Stomach (tissue), 8 donors: ENCODE measurements at regions not wholly inside any gene's neighbourhood (a gene's known extent, or its start where the extent isn't known, plus 50 kb on each side); places are given as distances from the start of the nearest gene placed in this dataset.

ENCODE experiments used
- DNase-seq, 2 donors: peaks; one replicate each; pipeline versions ENCODE4 v3.0.0 to v3.0.0-alpha.2; 2013 to 2019
- H3K27ac ChIP-seq, 5 donors: fragments of 200-600 bp in 4 of 5; sonication (generic) in 4 of 5; one replicate each; pipeline ENCODE4 v1.5.1; 2013 to 2019; ENCODE audit warnings: mild to moderate bottlenecking in 1 of 5, moderate library complexity in 1 of 5
- H3K27me3 ChIP-seq, 3 donors: fragments of 200-600 bp; sonication (generic); one replicate each; pipeline ENCODE4 v1.5.1; 2017 to 2019; ENCODE audit warnings: mixed run types in 1 of 3
- H3K36me3 ChIP-seq, 4 donors: fragments of 200-600 bp; sonication (generic); 1 replicate in 3 of 4; 2 replicates in 1 of 4; pipeline ENCODE4 v1.5.1; 2016 to 2019
- H3K4me1 ChIP-seq, 4 donors: fragments of 200-600 bp; sonication (generic); one replicate each; pipeline ENCODE4 v1.5.1; 2016 to 2019
- H3K4me3 ChIP-seq, 4 donors: fragments of 200-600 bp; sonication (generic) in 3 of 4; one replicate each; pipeline ENCODE4 v1.5.1; 2016 to 2019; ENCODE audit warnings: mild to moderate bottlenecking in 1 of 4
- H3K9me3 ChIP-seq, 4 donors: fragments of 200-600 bp; sonication (generic); one replicate each; pipeline ENCODE4 v1.5.1; 2016 to 2019
- EP300 ChIP-seq: sonication (generic); formaldehyde crosslinking; IDR thresholded peaks from one replicate; pipeline ENCODE4 v1.6.1; 2017; ENCODE audit warnings: antibody characterized with exemption
- POLR2A ChIP-seq, 4 donors: fragments of 450-650 bp; IDR thresholded peaks; one replicate each; pipeline ENCODE4 v1.6.1; 2016; ENCODE audit warnings: antibody characterized with exemption in 4 of 4, control low read depth in 2 of 4, mild to moderate bottlenecking in 1 of 4, moderate library complexity in 1 of 4
- POLR2AphosphoS5 ChIP-seq, 3 donors: sonication (generic); formaldehyde crosslinking; IDR thresholded peaks; one replicate each; pipeline ENCODE4 v1.6.1; 2016; ENCODE audit warnings: antibody characterized with exemption in 3 of 3
- WGBS, 5 donors: extraction: QIAGEN DNeasy Blood & Tissue Kit in 3 of 5; methylation state at CpG; one replicate each; pipeline versions ENCODE4 v1.1.5 to v1.1.7; 2013 to 2018; 5-methylcytosine and 5-hydroxymethylcytosine counted together
- intact Hi-C: fragments of 100-400 bp; cut with DNase I; formaldehyde crosslinking; loops from one replicate; pipeline ENCODE4 v1.15.1; 2023; ENCODE audit warnings: low total_unique reads
- TF ChIP-seq, protein P1 (sequence below), 7 experiments: fragments of 450-650 bp in 4 of 7; fragments of 200-600 bp in 3 of 7; sonication (generic) in 3 of 7; IDR thresholded peaks; one replicate each; pipeline ENCODE4 v1.5.1; 2016 to 2019; ENCODE audit warnings: antibody characterized with exemption in 7 of 7, control low read depth in 2 of 7, mild to moderate bottlenecking in 1 of 7
- donor health status: healthy with polysubstance abuse.
- donor health status: Bipolar disorder and iron deficiency.
- donor health status: healthy.

- Histone ChIP-seq H3K4me1 (peaks cover 4 to 25% (median 15%) of the 10 kb centered on the region in 4 donors), H3K9me3 (no peaks in the 10 kb centered on the region), H3K27me3 (no peaks in the 10 kb centered on the region), H3K36me3 (no peaks in the 10 kb centered on the region), H3K4me3 (no peak overlapping the region), H3K27ac (no peak overlapping the region)
- DNase-seq, result no peak
- WGBS, 5 donors, result 76 to 91% (median 84%) methylated on average over 4 of the region's 4 CpGs
- TF ChIP-seq, protein P1, sequence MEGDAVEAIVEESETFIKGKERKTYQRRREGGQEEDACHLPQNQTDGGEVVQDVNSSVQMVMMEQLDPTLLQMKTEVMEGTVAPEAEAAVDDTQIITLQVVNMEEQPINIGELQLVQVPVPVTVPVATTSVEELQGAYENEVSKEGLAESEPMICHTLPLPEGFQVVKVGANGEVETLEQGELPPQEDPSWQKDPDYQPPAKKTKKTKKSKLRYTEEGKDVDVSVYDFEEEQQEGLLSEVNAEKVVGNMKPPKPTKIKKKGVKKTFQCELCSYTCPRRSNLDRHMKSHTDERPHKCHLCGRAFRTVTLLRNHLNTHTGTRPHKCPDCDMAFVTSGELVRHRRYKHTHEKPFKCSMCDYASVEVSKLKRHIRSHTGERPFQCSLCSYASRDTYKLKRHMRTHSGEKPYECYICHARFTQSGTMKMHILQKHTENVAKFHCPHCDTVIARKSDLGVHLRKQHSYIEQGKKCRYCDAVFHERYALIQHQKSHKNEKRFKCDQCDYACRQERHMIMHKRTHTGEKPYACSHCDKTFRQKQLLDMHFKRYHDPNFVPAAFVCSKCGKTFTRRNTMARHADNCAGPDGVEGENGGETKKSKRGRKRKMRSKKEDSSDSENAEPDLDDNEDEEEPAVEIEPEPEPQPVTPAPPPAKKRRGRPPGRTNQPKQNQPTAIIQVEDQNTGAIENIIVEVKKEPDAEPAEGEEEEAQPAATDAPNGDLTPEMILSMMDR (IDR thresholded peaks at IDR 0.05), result no peak
- TF ChIP-seq POLR2A (IDR thresholded peaks at IDR 0.05), result no peak
- TF ChIP-seq POLR2AphosphoS5 (IDR thresholded peaks at IDR 0.05), result no peak
- no peak for TF ChIP-seq EP300
- intact Hi-C loops, result no loop called here
Observed at GRCh38 chr13:44172281-44172810, 201.3 kb upstream of the SERP2 start.

- DNase-seq, result peak; percentile 34 to 46
- 22 to 52% (median 41%) methylated on average over 2 to 3 of the region's 3 CpGs for WGBS, 5 donors
- TF ChIP-seq EP300, result no peak
- peak in 1 of 3 donors; percentile 33 for TF ChIP-seq POLR2AphosphoS5 (IDR thresholded peaks at IDR 0.05)
- Histone ChIP-seq H3K4me3 (no peak overlapping the region), H3K36me3 (no peaks in the 10 kb centered on the region), H3K4me1 (peaks cover 4 to 25% (median 15%) of the 10 kb centered on the region in 4 donors), H3K27ac (peak overlapping the region in 3 of 5 donors; percentile 4 to 58 (median 23)), H3K27me3 (no peaks in the 10 kb centered on the region), H3K9me3 (no peaks in the 10 kb centered on the region)
- intact Hi-C loops, result no loop called here
Observed at GRCh38 chr13:44174769-44175425, 198.7 kb upstream of the SERP2 start.

DNA sequence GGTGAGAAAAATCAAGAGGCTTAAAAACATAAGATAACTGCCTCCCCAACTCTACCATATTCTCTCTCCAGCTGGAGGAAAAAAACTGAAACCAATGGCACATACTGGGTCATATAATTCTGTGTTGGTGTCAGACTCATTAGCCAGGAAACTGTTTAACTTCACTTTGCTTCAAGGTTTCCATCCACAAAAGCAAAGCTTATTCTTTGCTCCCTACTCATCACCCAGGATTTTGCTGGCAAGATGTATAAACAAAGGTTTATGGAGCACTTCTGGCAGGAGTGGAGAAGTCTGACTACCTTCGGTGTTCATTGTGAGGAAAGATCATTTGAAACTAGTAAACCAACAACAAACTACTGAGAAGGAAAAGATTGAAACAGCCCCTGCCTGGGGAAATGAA lies 197.5 kb upstream of the SERP2 start:
- Histone ChIP-seq H3K27me3 (no peaks in the 10 kb centered on the region), H3K9me3 (no peaks in the 10 kb centered on the region), H3K36me3 (no peaks in the 10 kb centered on the region), H3K4me1 (peaks cover 4 to 25% (median 15%) of the 10 kb centered on the region in 4 donors), H3K4me3 (no peak overlapping the region), H3K27ac (peak overlapping the region in 1 of 5 donors; percentile 23)
- TF ChIP-seq POLR2A (IDR thresholded peaks at IDR 0.05) (no peak), POLR2AphosphoS5 (IDR thresholded peaks at IDR 0.05) (no peak), EP300 (no peak)
- TF ChIP-seq, protein P1 (IDR thresholded peaks at IDR 0.05), result no peak
- WGBS, 5 donors, result no CpG with 5 or more reads among the region's 1 CpG
- DNase-seq, result no peak
- intact Hi-C loops, result no loop called here

- no peaks in the 10 kb centered on the region for H3K9me3 ChIP-seq
- TF ChIP-seq EP300, result no peak
- TF ChIP-seq POLR2A (IDR thresholded peaks at IDR 0.05), result no peak
- no peak for TF ChIP-seq POLR2AphosphoS5 (IDR thresholded peaks at IDR 0.05)
- TF ChIP-seq, protein P1 (IDR thresholded peaks at IDR 0.05), result no peak
Observed at GRCh38 chr13:44180876-44181536, 192.6 kb upstream of the SERP2 start.

More at GRCh38 chr13:44180876-44181536, 192.6 kb upstream of the SERP2 start:
- Histone ChIP-seq H3K27ac (no peak overlapping the region), H3K36me3 (no peaks in the 10 kb centered on the region), H3K27me3 (no peaks in the 10 kb centered on the region), H3K4me3 (no peak overlapping the region), H3K4me1 (peaks cover 0 to under 1% (median 0%) of the 10 kb centered on the region in 4 donors)
- 91 to 95% (median 94%) methylated on average over 8 of the region's 8 CpGs for WGBS, 5 donors
- intact Hi-C loops, result no loop called here
- no peak for DNase-seq
